GM18498 (cell line): ENCODE measurements at regions not wholly inside any gene's neighbourhood (a gene's known extent, or its start where the extent isn't known, plus 50 kb on each side); places are given as distances from the start of the nearest gene placed in this dataset.
"Not testable (repeated sequence)": the region's sequence is repeated elsewhere in the genome, so short reads cannot be mapped to it uniquely, and the experiment has no call there.

ENCODE experiments used
- ATAC-seq: cut with Tn5 transposase; IDR thresholded peaks from one replicate; pipeline ENCODE4 v1.9.1; 2021; ENCODE audit warnings: mild to moderate bottlenecking, moderate library complexity; ENCODE audit not compliant: unreplicated experiment

DNA sequence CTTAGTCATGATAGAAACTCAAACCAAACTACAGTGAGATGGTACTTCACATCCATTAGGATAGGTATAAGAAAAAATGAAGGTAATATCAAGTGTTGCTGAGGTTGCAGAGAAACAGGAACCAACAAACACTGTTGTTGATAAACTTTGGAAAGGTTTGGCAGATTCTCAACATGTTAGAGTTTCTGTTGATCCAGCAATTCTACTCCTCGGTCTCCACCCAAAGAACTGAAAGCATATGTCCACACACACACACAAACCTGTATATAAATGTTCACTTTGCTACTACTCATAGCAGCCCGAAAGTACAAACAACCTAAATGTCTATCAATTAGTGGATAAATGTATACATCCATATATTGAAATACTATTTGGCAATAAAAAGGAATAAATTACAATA, 128.3 kb upstream of the CARMIL1 start:
- ATAC-seq, result no peak

- ATAC-seq, result no peak
Measured at GRCh38 chr6:25153079-25153478, 126.1 kb upstream of the CARMIL1 start.

DNA sequence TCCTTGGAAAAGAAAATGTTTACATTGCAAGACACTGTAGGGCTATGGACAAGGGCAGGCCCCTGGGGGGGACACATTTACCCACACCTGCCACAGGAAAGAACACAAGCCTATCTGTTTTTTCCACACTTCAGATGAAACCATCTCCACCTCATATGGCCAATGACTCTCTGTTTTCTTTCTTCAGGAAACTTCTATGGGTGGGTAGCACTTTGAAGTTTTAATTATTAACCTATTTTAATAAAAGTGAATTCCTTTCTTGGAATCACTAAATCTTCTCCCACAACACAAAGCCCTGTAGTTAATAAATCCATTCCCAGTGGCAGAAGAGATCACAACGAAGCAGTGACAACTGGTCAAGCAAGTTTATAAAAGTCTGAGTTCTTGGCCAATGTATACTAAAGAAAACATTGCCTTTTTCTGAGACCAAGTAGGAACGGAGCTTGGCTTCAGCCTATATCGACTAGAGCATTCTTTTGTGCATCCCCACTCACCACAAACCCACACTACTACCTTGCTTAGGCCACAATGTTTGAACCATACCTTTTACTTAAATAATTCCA, 125.1 kb upstream of the CARMIL1 start:
- no peak for ATAC-seq

DNA sequence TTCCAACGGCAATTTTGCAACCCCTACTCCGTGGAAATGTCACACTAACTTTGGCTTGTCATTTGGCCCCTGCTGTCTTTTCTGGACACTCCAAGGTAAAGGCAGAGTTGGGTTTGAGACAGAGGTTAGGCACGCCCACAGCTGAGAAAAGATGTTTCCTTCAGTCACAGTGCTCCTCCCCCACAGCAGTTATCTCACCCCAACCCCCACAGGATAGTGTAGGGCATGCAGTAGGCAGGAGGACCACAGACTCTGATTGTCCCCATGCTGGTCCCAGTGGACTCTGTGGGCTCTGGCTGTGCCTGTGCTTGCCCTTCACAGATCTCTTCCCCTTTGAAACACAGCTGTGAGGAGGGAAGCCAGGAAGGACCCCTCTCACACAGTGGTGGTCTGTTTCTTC, 124.0 kb upstream of the CARMIL1 start:
- no peak for ATAC-seq

DNA sequence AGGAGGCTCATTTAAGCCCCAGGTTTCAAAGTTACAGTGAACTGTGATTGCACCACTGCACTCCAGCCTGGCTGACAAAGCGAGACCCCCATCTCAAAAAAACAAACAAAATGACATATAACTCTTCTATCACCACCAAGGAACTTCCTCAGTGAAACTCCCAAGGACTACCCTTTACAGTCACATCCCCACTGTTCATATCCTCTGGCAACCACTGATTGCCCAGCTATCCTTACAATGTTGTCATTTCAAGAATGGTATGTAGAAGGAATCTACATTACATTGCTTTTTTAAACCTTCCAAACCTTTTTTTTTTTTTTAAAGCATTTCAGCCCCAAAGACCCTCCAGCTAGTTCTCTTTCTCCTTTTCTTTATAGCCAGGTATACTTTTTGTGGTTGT, 123.1 kb upstream of the CARMIL1 start:
- no peak for ATAC-seq

DNA sequence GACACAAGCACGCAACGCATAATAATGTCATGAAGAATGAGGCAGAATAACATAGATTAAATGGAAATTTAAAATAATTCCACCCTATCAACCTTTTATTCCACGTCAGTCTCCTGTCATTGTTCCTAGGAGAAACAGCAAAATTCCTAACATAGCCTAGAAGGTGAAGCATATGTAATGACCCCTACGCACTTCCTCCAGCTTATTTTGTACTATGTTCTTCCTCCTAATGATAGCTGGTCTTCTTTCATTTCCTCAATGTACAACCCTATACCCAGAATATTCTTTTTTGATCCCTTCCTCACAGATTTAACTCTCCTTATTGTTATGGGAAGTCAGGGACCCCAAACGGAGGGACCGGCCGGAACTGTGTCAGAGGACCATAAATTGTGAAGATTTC, 122.0 kb upstream of the CARMIL1 start:
- ATAC-seq, result no peak

- ATAC-seq, result no peak
Measured at GRCh38 chr6:25157842-25158241, 121.3 kb upstream of the CARMIL1 start.

DNA sequence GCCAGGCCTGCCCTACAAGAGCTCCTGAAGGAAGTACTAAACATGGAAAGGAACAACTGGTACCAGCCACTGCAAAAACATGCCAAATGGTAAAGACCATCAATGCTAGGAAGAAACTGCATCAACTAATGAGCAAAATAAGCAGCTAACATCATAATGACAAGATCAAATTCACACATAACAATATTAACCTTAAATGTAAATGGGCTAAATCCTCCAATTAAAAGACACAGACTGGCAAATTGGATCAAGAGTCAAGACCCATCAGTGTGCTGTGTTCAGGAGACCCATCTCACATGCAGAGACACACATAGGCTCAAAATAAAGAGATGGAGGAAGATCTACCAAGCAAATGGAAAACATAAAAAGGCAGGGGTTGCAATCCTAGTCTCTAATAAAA, 119.0 kb upstream of the CARMIL1 start:
- ATAC-seq, result not testable (repeated sequence)

- no peak for ATAC-seq
Measured at GRCh38 chr6:25165177-25165576, 114.0 kb upstream of the CARMIL1 start.

DNA sequence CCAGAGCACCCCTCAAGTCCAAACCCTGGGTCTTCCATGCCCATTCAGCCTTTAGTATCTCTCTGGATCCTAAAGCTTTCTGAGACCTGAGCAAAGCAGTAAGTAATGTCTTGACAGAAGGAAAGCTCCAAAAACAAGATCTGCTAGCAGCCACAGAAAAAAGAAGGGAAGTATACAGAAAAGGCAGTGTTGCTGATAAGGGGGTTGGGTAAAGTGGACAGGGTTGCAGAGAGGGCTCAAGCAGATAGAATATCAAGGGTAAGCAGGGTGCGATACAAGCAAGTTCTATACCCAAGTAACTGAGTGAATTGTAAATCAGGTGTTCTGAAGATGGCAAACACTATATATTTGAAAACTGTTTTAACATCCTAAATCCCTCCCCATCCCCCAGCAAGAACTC, 113.4 kb upstream of the CARMIL1 start:
- no peak for ATAC-seq

DNA sequence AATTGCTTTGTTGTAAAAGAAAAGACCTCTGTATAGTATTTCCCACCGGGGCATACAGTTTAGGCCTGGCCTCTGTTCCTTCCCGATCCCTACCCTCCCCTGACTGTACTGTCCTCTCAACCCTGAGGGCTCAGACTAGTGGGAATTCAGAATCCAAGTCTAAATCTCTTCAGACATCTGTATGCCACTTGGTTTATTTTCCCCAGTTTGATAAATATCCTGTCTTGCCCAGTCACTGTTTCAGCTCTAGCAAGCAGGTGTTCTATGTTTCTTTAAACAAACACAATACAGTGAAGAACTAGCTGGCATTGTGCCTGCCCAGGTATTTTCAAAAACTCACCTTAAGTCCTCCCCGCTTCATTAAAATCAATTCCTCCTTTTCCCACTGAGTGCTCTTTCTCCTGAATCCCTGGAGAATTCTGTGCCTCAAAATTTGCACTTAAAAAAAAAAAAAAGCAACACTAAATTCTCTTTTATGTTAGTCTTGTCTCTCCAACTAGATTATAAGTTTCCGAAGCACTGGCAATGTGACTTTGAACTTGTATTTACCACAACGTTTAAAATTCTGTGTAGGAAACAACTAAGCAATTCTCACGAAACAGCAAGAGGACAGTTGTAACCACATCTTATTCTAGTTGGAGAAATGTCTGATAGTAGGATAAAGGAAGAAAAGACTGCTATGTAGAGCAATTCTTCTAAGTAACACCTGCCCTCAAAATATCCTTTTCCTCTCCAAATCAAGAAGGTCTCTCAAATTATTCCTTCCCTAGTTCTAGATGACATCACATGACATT, 112.0 kb upstream of the CARMIL1 start:
- no peak for ATAC-seq

DNA sequence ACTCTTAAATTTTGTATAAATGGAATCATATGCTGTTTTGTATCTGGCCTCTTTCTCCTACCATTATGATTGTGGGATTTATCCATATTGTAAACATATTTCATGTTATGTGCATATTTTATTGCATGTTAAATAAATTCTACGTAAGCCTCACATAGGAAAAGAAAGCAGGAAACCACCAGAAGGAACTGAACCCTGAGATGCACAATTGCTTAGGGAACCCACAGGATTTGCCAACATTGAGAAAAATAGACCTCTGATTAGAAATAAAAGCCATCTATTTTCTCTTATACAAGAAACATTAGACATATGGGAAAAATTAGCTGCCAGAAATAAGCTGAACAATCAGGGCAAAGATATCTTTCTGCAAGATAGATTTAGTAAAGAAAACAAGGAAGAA, 111.2 kb upstream of the CARMIL1 start:
- no peak for ATAC-seq

- no peak for ATAC-seq
Measured at GRCh38 chr6:25168637-25169036, 110.5 kb upstream of the CARMIL1 start.

DNA sequence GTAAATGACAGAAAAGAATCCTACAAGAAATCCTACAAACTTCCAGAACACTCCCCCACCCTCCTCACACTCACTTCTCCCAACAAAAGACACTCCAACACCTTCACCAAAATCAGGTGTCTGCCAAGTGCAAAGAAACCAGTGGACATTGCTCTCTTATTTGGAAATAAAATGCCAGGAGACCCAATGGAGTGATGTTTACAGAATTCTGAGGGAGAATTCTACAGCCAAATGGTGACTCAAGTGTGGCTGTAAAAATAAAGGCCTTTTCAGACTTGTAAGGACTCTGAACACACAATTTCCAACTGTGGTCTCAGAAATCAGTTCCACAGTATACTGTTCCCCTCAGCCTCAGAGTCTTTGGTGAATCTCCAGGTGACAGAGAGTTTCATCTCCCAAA, 109.6 kb upstream of the CARMIL1 start:
- no peak for ATAC-seq

GRCh38 chr6:25169961-25170360, 109.2 kb upstream of the CARMIL1 start:
- no peak for ATAC-seq

GRCh38 chr6:25170640-25171039, 108.5 kb upstream of the CARMIL1 start:
- ATAC-seq, result no peak

- ATAC-seq, result no peak
Measured at GRCh38 chr6:25171301-25171700, 107.9 kb upstream of the CARMIL1 start.

DNA sequence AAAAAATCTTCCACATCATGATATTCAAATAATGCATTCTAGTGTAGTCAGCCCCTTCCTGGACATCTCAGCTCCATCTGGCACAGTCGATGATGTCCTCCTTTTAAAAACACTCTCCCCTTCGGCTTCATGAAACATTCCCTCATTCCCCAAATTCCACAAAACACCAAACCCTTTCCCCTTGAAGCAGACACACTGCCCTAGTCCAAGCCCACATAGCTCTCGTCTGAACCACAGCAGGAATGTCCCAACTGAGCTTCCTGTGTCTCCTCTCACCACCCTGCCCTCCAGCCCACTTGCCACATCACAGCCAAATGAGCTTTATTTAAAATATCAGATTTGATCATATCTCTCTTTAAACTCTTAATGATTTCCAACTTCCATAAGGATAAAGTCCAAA, 106.4 kb upstream of the CARMIL1 start:
- ATAC-seq, result no peak

GRCh38 chr6:25173246-25173645, 105.9 kb upstream of the CARMIL1 start:
- ATAC-seq, result no peak

DNA sequence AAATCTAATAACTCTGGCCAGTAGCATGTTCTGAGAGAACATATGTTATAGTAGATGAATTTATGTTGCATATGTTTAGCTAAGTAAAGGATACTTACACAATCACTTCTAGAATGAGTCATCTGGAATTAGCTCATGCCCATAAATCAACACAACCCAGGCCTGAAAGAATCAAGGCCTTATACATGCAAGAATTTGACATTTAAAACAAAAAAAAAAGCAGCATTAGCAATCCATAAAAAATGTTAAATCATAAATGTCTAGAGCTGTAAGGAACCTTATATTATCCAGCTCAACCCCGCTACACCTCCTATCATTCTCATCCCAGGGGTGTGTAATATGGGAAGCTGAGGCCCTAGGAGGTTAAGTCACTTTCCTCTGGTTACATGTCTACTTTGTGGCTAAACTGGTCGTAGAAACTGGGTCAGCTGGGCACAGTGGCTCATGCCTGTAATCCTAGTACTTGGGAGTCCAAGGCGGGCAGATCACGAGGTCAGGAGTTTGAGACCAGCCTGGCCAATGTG, 105.2 kb upstream of the CARMIL1 start:
- ATAC-seq, result no peak

- no peak for ATAC-seq
Measured at GRCh38 chr6:25174678-25175077, 104.5 kb upstream of the CARMIL1 start.

DNA sequence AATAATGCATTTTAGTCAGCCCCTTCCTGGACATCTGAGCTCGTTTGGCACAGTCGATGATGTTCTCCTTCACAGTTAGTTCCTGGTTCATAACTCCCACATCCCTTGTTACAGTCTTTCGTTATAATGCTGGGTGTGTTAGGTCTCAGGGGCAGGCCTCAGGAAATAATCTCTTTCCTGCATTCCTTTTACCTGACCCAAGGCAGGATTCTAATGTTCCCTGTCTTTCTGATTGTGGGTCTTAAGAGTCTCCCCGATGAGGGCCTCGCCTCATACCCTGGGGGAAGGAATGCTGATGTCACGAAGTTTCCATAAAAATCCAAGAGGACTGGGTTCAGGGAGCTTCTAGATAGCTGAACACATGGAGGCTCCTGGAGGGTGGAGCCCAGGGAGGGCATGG, 104.0 kb upstream of the CARMIL1 start:
- no peak for ATAC-seq

GRCh38 chr6:25175681-25176080, 103.5 kb upstream of the CARMIL1 start:
- no peak for ATAC-seq
